Body of pancreas (tissue), 4 donors: ENCODE measurements at regions not wholly inside any gene's neighbourhood (a gene's known extent, or its start where the extent isn't known, plus 50 kb on each side); places are given as distances from the start of the nearest gene placed in this dataset.

Experiments used
- ATAC-seq: fragments of 150-250 bp; one replicate; pipeline ENCODE4 v1.9.1; 2016
- DNase-seq, 4 donors: peaks; one replicate each; pipeline ENCODE4 v3.0.0-alpha.2; 2019
- H3K27ac ChIP-seq, 4 donors: fragments of 200-600 bp; sonication (generic); 1 replicate in 3 of 4; 2 replicates in 1 of 4; pipeline versions ENCODE4 v1.5.1 to v1.6.1; 2016 to 2019; ENCODE audit warnings: mild to moderate bottlenecking in 1 of 4, mixed read lengths in 1 of 4, moderate library complexity in 1 of 4
- H3K27me3 ChIP-seq, 2 donors: fragments of 200-600 bp; sonication (generic); one replicate each; pipeline ENCODE4 v1.6.0; 2016; ENCODE audit warnings: mild to moderate bottlenecking in 1 of 2
- H3K36me3 ChIP-seq, 2 donors: fragments of 200-600 bp; sonication (generic); replicated peaks in 1 of 2; 2 replicates each; pipeline ENCODE4 v1.5.1; 2016; ENCODE audit warnings: low read depth in 2 of 2; ENCODE audit not compliant: insufficient read depth in 1 of 2
- H3K4me1 ChIP-seq: fragments of 200-600 bp; sonication (generic); one replicate; pipeline ENCODE4 v1.6.0; 2016
- H3K4me3 ChIP-seq, 2 donors: fragments of 200-600 bp; sonication (generic); 1 replicate in 1 of 2; 2 replicates in 1 of 2; pipeline ENCODE4 v1.5.1; 2016 to 2019
- H3K9me3 ChIP-seq, 3 donors: fragments of 200-600 bp; sonication (generic); 1 replicate in 2 of 3; 2 replicates in 1 of 3; pipeline ENCODE4 v1.5.1; 2016
- CTCF ChIP-seq, 7 experiments: fragments of 450-650 bp in 4 of 7; fragments of 200-600 bp in 3 of 7; sonication (generic) in 3 of 7; IDR thresholded peaks; one replicate each; pipeline ENCODE4 v1.5.1; 2016 to 2019; ENCODE audit warnings: antibody characterized with exemption in 7 of 7
- POLR2A ChIP-seq, 3 donors: fragments of 450-650 bp; IDR thresholded peaks; one replicate each; pipeline ENCODE4 v1.6.1; 2016; ENCODE audit warnings: antibody characterized with exemption in 3 of 3, mild to moderate bottlenecking in 2 of 3
- WGBS, 2 donors: methylation state at CpG; one replicate each; pipeline ENCODE4 v1.1.5; 2017; 5-methylcytosine and 5-hydroxymethylcytosine counted together
- intact Hi-C: fragments of 100-400 bp; cut with DNase I; formaldehyde crosslinking; loops from one replicate; pipeline ENCODE4 v1.15.1; 2023

DNA sequence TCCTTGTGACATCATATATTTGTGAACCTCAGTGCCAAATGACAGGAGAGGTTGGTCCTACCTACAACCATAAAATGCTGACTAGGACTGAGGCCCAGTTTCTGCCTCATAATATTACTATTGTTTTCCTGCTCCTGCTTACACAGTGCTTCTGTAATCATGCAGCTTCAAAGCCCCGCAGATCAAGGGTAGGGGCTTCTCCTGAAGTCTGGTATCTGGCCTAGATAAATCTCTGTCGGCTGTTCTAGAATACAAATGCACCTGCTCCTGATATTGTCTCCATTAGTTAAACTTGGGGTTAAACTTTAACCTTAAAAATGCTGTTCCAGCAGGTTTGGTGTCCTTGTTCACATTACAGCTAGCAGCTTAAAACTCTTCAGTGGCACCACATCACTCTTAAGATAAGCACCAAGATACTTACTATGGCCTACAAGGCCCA is 552.4 kb downstream of the TUSC7 start:
- no peak overlapping the region for H3K4me3 ChIP-seq
- H3K36me3 ChIP-seq: no peaks in the 10 kb centered on the region
- peaks cover 14% of the 10 kb centered on the region for H3K4me1 ChIP-seq
- TF ChIP-seq POLR2A (IDR thresholded peaks at IDR 0.05) (no peak), CTCF (IDR thresholded peaks at IDR 0.05) (no peak)
- no peaks in the 10 kb centered on the region for H3K9me3 ChIP-seq
- DNase-seq: peak in 3 of 4 donors; percentile 16 to 56 (median 40)
- ATAC-seq: peak; percentile 92
- no peaks in the 10 kb centered on the region for H3K27me3 ChIP-seq
- WGBS, 2 donors: 13 to 17% methylated on average over 2 of the region's 2 CpGs
- H3K27ac ChIP-seq: peak overlapping the region in 3 of 4 donors; percentile 55 to 84 (median 74)
- intact Hi-C loops: no loop called here

DNA sequence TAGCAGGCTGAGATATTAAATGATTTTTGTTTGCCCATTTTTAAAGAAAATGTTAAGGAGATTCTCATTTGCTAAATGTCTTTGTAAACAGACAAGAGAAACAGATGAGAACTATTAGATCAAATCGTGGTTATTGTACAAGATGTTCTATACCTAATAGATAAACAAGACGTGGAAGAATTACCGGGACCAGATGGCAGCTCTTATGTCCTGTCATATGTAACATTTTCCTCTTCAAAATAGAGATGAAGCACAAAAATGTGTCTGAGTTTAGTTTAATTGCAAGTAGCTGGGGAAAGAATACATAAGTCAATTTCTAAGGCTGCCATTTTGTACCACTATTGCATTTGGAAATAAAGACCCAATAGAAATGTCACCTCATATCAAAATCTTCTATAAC is 553.7 kb downstream of the TUSC7 start:
- ATAC-seq (no peak), DNase-seq (no peak)
- no peaks in the 10 kb centered on the region for H3K9me3 ChIP-seq
- intact Hi-C loops: no loop called here
- H3K4me3 ChIP-seq: no peak overlapping the region
- TF ChIP-seq CTCF (IDR thresholded peaks at IDR 0.05) (no peak), POLR2A (IDR thresholded peaks at IDR 0.05) (no peak)
- no peaks in the 10 kb centered on the region for H3K27me3 ChIP-seq
- WGBS, 2 donors: 79 to 84% methylated on average over 3 of the region's 3 CpGs
- peaks cover 14% of the 10 kb centered on the region for H3K4me1 ChIP-seq
- H3K27ac ChIP-seq: no peak overlapping the region
- no peaks in the 10 kb centered on the region for H3K36me3 ChIP-seq

GRCh38 chr3:117263745-117264144 is 554.2 kb downstream of the TUSC7 start:
- 85 to 87% methylated on average over 1 of the region's 1 CpG for WGBS, 2 donors
- no peak overlapping the region for H3K27ac ChIP-seq
- intact Hi-C loops: no loop called here
- H3K4me1 ChIP-seq: peaks cover 14% of the 10 kb centered on the region
- H3K4me3 ChIP-seq: no peak overlapping the region
- TF ChIP-seq CTCF (IDR thresholded peaks at IDR 0.05): no peak
- no peak for DNase-seq
- no peaks in the 10 kb centered on the region for H3K9me3 ChIP-seq
- H3K27me3 ChIP-seq: no peaks in the 10 kb centered on the region
- ATAC-seq: no peak
- H3K36me3 ChIP-seq: no peaks in the 10 kb centered on the region

DNA sequence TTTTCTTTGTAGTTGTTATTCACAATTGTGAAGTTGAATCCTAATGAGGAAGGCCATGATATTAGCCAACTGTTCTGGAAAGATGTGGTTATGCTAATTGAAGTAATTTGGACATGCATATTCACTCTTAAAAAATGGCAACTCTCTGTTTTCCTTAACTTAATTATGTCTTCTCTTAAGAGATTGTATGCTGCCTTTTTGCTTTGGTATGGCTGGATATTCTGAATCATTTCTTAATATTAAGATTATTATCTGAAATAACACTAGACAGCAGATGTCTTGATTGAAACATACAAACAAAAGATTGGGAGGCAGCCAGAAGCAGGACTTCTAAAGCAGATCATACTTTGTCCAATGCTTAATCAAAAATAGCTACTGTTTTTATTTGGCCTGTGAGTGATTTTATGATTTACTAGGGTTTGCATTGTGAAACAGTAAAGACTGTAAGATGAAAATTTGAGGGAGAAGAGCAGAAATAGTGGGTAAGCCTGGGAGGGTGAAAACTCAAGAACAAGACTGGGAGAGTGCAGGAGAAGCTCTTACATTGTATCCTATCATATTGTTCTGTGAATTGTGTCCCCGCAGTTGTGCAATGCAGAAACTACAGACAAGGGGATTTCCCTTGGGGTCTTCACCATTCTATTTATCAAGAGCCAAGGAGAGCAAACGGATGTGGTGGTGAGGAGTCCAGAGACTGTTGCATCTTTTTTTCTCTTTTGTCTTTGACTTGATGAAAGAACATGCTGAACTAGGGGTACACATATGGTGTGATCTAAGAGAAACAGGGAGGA is 554.8 kb downstream of the TUSC7 start:
- no peak for ATAC-seq
- intact Hi-C loops: no loop called here
- WGBS, 2 donors: 75 to 76% methylated on average over 2 of the region's 2 CpGs
- no peak overlapping the region for H3K4me3 ChIP-seq
- no peak overlapping the region for H3K27ac ChIP-seq
- no peak for TF ChIP-seq POLR2A (IDR thresholded peaks at IDR 0.05)
- no peak for TF ChIP-seq CTCF (IDR thresholded peaks at IDR 0.05)
- H3K4me1 ChIP-seq: peaks cover 14% of the 10 kb centered on the region
- H3K9me3 ChIP-seq: no peaks in the 10 kb centered on the region
- DNase-seq: no peak
- H3K36me3 ChIP-seq: no peaks in the 10 kb centered on the region
- H3K27me3 ChIP-seq: no peaks in the 10 kb centered on the region

- Histone ChIP-seq H3K27me3 (no peaks in the 10 kb centered on the region), H3K4me3 (no peak overlapping the region), H3K36me3 (no peaks in the 10 kb centered on the region), H3K4me1 (peaks cover 8% of the 10 kb centered on the region), H3K9me3 (no peaks in the 10 kb centered on the region), H3K27ac (no peak overlapping the region)
- ATAC-seq (no peak), DNase-seq (no peak)
- no peak for TF ChIP-seq POLR2A (IDR thresholded peaks at IDR 0.05)
- TF ChIP-seq CTCF (IDR thresholded peaks at IDR 0.05): no peak
- intact Hi-C loops: no loop called here
Observed at GRCh38 chr3:117266806-117267205, 557.2 kb downstream of the TUSC7 start.
